ENCODE measurements at regions not wholly inside any gene's neighbourhood (a gene's known extent, or its start where the extent isn't known, plus 50 kb on each side); places are given as distances from the start of the nearest gene placed in this dataset.

- TF ChIP-seq CTCF (IDR thresholded peaks at IDR 0.05): no peak
Measured at GRCh38 chr7:47046949-47047348, 535.0 kb downstream of the TNS3 start.

- no peak for TF ChIP-seq CTCF (IDR thresholded peaks at IDR 0.05)
Measured at GRCh38 chr7:47045207-47046051, 536.5 kb downstream of the TNS3 start.

- no peak for TF ChIP-seq CTCF (IDR thresholded peaks at IDR 0.05)
Measured at GRCh38 chr7:47044625-47045024, 537.3 kb downstream of the TNS3 start.

- no peak for TF ChIP-seq CTCF (IDR thresholded peaks at IDR 0.05)
Measured at GRCh38 chr7:47043304-47043703, 538.6 kb downstream of the TNS3 start.

GRCh38 chr7:47042669-47043068 lies 539.2 kb downstream of the TNS3 start:
- TF ChIP-seq CTCF (IDR thresholded peaks at IDR 0.05): no peak

- TF ChIP-seq CTCF (IDR thresholded peaks at IDR 0.05): no peak
Measured at GRCh38 chr7:47040795-47041347, 541.0 kb downstream of the TNS3 start.

- no peak for TF ChIP-seq CTCF (IDR thresholded peaks at IDR 0.05)
Measured at GRCh38 chr7:47039904-47040303, 542.0 kb downstream of the TNS3 start.

Data from LNCAP (cell line).